8988T (cell line): ENCODE measurements at regions not wholly inside any gene's neighbourhood (a gene's known extent, or its start where the extent isn't known, plus 50 kb on each side); places are given as distances from the start of the nearest gene placed in this dataset.
"Not testable (repeated sequence)": the region's sequence is repeated elsewhere in the genome, so short reads cannot be mapped to it uniquely, and the experiment has no call there.

Experiments used
- DNase-seq: peaks from one replicate; pipeline ENCODE4 v3.0.0; 2011

DNA sequence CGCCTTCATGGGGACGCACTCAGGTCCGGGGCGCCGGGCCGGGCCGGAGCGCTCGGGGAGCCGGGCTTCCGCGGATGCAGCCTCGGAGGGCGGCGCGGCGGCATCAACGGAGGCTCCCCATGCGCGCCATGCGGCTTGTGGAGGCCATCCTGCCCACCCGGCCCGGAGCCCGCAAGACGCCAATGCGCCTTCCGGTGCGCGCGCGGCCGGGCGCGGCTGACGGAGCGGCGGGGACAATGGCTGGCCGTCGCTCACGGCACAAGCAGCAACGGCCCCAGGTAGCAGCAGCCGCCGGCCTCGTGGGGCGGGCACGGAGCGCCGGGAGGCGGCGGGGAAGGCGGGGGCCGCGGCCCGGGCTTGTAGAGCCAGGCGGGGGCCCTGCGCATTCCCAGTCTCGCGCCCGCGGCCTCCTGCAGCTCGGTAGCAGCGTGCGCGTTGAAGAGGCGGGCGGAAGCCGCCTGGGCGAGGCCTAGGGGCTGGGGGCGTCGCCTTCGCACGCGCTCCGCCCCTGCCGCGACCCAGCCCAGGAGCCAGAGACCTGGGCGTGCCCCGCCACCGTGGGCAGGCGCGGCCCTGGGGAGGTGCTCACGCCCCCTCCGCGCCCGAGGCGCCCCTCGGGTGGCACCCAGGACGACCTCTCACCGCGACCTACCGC, 168.6 kb upstream of the PRKX start:
- not testable (repeated sequence) for DNase-seq

DNA sequence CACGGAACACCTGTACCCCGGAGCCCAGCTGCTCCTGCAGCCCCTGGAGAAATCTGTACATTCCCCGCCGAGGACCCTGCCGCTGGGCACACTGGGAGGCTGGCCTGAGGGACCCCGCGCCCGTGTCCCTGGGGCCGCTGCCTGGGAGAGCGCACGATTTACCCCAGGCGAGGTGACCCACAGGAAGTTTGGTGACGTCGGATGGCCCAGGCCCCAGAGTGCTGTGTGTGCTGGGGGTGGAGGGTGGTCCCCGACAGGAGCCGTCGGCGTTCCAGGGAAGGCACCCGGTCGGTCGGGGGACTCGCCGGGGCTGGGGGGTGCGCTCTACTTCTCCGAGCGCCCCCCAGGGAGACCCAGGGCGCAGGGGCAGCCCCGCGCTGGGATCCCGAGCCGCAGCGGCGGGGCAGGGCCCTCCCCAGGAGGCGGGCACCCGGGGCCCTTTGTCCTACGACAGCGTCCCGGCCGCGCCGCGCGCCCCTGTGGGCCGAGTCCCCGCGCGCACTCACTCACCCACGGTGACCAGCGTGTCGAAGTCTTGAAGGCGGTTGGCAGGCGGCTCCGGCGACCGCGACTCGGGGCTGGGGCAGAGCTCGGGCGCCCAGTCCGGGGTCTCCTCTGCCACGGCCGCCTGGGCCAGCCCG, 167.9 kb upstream of the PRKX start:
- DNase-seq: not testable (repeated sequence)

DNA sequence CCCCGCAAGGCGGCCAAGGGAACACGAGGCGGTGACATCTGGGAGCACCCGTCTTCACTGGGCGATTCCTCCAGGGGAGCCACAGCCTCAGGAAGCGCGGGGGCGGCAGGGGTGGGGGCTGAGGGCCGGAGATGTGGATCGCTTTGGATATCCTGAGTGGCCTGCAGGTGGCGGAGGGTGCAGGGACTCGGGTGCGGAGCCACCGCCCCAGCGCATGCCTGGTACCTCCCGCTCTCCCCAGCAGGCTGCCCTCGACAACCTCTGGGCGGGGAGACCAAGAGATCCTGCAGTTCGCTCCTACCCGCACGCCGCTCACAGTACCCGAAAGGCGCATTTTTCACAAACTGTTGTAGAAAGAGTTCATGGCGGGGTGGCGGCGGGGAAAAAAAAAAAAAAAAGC, 162.9 kb upstream of the PRKX start:
- DNase-seq: not testable (repeated sequence)

DNA sequence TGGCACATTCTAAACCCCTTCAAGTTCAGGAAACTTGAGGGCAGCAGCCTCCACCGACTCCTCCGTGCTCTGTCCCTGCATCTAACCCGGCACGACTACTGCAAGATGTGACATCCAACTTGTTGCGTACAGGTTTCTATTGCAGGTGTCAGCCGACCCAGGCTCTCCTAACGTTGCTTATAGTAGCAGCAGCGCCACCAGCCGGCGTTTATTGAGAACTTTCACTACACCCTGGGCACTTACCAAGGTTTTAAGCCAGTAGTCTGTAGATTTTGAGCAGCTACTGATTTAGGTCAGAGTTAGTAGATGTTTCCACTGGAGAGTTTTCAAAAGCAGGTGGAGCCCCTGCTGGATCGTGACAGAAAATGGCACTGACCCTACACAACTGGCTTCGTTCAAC, 162.2 kb upstream of the PRKX start:
- not testable (repeated sequence) for DNase-seq

DNA sequence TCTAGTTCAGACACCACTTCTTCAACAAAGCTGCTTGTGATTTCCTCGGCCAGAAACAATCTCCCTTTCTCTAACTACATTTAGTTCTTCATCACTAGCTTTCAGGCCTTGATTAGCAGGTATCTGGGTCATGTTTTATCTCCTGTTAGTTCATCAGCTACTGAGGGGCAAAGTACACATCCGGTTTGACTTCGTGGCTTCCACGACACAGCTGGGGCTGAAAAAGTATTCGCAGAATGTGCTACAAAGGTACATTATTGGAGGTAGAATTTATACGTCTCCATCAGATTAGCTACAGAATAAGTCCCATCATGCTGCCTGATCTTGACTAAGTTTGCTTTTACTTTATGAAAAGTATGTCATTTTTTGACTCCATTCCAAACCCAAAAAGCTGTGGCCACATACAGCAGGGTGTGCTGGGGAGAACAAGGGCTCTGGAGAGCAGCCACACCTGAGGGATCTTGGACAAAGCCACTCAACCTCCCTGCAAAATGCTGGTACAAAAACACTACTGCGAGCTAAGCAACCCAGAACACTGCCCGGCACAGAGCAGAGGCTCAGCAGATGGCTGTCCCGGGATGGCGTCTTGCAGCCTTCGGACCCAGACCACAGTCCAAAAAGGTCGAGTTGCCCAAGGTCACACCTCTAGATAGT, 158.9 kb upstream of the PRKX start:
- DNase-seq: not testable (repeated sequence)

DNA sequence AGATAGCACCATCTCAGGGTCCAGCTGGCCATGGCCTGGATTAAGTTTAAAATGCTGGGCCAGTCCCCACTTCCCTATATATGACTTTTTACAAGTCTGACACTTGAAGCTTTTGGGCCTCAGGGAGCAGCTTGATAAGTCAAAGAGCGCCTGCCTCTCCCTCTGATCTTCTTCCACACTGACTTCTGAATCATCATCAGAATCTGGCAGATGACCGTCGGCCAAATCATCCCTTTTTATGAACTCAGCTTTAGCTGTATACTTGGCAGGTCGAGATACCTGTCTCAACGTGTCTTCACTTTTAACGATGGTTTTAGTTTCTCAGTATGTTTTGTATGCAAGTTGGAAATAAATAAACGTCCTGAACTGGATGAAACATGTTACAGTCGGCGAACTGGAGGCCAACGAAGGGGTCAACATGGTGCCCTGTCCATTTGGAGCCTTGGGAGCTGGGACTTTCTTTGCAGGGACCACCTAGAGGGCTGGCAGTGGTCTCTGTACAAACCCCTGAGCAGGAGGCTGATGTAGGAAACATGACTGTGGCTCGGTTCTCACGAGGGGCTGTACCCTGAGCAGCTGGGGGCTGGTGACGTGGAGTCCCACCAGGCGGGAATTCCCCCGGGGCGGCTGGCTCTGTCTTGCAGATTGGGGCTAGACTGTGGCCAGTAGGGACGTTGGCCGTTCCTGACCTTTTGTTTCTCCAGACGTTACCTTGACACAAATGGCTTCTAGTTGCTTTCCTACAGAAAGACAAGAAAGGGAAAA, 153.8 kb upstream of the PRKX start:
- DNase-seq: not testable (repeated sequence)

DNA sequence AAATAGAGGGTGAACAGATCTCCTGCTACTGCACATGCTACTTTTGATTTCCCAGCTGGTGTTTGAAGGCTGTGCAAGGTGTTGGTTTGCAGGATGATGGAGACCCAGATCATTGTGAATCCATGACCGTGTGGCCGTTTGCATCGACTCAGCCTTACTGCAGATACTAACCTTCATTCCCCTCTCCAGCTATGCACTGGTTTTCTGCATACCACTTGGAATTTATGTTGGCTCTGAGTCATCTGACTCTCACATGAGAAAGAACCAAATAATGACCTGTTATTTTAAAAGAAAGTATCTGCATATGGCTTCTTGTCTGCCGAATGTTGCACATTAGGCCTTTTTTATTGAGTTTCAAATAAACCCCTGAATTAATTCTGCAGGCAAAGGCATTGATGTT, 144.9 kb upstream of the PRKX start:
- DNase-seq: not testable (repeated sequence)

DNA sequence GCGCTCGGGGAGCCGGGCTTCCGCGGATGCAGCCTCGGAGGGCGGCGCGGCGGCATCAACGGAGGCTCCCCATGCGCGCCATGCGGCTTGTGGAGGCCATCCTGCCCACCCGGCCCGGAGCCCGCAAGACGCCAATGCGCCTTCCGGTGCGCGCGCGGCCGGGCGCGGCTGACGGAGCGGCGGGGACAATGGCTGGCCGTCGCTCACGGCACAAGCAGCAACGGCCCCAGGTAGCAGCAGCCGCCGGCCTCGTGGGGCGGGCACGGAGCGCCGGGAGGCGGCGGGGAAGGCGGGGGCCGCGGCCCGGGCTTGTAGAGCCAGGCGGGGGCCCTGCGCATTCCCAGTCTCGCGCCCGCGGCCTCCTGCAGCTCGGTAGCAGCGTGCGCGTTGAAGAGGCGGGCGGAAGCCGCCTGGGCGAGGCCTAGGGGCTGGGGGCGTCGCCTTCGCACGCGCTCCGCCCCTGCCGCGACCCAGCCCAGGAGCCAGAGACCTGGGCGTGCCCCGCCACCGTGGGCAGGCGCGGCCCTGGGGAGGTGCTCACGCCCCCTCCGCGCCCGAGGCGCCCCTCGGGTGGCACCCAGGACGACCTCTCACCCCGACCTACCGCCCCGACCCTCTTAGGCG, 130.2 kb upstream of the PRKX start:
- DNase-seq: not testable (repeated sequence)

DNA sequence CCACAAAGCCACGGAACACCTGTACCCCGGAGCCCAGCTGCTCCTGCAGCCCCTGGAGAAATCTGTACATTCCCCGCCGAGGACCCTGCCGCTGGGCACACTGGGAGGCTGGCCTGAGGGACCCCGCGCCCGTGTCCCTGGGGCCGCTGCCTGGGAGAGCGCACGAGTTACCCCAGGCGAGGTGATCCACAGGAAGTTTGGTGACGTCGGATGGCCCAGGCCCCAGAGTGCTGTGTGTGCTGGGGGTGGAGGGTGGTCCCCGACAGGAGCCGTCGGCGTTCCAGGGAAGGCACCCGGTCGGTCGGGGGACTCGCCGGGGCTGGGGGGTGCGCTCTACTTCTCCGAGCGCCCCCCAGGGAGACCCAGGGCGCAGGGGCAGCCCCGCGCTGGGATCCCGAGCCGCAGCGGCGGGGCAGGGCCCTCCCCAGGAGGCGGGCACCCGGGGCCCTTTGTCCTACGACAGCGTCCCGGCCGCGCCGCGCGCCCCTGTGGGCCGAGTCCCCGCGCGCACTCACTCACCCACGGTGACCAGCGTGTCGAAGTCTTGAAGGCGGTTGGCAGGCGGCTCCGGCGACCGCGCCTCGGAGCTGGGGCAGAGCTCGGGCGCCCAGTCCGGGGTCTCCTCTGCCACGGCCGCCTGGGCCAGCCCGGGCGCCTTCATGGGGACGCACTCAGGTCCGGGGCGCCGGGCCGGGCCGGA, 129.5 kb upstream of the PRKX start:
- DNase-seq: not testable (repeated sequence)

DNA sequence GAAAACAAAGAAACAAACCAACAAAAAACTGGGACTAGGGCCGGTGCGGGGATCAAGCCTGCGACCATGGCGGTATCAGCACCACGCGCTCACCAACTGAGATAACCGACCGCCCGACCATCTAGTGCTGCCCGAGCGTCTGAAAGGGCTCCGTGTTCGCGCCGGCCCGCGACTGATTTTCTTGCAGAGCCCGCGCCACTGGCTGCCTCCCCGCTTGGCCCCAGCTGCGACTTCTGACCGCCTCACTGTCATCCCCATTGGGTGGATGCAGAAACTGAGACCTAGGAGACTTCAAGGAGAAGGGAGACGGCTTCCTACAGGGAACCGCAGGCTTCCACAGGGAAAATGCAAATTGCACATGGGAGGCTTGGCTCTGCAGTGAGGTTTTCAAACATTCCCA, 125.3 kb upstream of the PRKX start:
- DNase-seq: not testable (repeated sequence)

DNA sequence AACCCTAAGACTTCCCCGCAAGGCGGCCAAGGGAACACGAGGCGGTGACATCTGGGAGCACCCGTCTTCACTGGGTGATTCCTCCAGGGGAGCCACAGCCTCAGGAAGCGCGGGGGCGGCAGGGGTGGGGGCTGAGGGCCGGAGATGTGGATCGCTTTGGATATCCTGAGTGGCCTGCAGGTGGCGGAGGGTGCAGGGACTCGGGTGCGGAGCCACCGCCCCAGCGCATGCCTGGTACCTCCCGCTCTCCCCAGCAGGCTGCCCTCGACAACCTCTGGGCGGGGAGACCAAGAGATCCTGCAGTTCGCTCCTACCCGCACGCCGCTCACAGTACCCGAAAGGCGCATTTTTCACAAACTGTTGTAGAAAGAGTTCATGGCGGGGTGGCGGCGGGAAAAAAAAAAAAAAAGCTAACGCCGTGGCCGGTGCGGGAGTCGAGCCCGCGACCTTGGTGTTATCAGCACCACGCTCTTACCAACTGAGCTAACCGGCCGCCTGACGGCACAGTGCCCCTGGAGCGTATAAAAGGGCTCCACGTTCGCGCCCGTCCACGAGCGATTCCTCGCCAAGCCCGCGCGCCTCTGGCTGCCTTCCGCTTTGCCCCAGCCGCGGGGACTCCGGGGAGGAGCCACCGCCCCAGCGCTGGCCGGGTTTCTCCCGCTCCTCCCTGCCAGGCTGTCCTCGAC, 124.7 kb upstream of the PRKX start:
- not testable (repeated sequence) for DNase-seq

DNA sequence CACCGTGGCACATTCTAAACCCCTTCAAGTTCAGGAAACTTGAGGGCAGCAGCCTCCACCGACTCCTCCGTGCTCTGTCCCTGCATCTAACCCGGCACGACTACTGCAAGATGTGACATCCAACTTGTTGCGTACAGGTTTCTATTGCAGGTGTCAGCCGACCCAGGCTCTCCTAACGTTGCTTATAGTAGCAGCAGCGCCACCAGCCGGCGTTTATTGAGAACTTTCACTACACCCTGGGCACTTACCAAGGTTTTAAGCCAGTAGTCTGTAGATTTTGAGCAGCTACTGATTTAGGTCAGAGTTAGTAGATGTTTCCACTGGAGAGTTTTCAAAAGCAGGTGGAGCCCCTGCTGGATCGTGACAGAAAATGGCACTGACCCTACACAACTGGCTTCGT, 123.8 kb upstream of the PRKX start:
- not testable (repeated sequence) for DNase-seq

DNA sequence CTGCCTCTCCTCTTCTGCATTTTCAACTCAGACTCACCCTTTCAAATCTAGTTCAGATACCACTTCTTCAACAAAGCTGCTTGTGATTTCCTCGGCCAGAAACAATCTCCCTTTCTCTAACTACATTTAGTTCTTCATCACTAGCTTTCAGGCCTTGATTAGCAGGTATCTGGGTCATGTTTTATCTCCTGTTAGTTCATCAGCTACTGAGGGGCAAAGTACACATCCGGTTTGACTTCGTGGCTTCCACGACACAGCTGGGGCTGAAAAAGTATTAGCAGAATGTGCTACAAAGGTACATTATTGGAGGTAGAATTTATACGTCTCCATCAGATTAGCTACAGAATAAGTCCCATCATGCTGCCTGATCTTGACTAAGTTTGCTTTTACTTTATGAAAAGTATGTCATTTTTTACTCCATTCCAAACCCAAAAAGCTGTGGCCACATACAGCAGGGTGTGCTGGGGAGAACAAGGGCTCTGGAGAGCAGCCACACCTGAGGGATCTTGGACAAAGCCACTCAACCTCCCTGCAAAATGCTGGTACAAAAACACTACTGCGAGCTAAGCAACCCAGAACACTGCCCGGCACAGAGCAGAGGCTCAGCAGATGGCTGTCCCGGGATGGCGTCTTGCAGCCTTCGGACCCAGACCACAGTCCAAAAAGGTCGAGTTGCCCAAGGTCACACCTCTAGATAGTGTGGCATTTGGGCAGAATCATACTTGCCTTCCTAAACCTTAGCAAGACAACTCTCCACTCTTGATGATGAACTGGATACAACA, 120.5 kb upstream of the PRKX start:
- DNase-seq: not testable (repeated sequence)

DNA sequence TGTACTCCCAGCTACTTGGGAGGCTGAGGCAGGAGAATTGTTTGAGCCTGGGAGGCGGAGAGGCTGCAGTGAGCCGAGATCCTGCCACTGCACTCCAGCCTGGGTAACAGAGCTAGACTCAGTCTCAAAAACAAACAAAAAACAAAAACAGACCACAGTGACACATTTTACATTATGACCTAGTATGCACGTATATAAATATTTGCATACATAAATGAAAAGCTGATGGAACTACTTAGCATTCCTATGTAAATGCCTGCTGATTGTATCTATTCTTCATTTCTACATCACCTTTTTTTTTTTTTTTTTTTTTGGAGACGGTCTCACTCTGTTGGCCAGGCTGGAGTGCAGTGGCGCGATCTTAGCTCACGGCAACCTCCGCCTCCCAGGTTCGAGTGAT, 116.6 kb upstream of the PRKX start:
- DNase-seq: not testable (repeated sequence)

DNA sequence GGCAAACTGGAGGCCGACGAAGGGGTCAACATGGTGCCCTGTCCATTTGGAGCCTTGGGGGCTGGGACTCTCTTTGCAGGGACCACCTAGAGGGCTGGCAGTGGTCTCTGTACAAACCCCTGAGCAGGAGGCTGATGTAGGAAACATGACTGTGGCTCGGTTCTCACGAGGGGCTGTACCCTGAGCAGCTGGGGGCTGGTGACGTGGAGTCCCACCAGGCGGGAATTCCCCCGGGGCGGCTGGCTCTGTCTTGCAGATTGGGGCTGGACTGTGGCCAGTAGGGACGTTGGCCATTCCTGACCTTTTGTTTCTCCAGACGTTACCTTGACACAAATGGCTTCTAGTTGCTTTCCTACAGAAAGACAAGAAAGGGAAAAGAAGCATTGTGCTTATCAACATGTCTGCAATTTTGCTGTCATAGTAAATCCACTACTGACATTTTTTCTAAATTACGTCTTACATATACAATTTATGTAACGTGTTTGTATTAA, 115.6 kb upstream of the PRKX start:
- DNase-seq: not testable (repeated sequence)

DNA sequence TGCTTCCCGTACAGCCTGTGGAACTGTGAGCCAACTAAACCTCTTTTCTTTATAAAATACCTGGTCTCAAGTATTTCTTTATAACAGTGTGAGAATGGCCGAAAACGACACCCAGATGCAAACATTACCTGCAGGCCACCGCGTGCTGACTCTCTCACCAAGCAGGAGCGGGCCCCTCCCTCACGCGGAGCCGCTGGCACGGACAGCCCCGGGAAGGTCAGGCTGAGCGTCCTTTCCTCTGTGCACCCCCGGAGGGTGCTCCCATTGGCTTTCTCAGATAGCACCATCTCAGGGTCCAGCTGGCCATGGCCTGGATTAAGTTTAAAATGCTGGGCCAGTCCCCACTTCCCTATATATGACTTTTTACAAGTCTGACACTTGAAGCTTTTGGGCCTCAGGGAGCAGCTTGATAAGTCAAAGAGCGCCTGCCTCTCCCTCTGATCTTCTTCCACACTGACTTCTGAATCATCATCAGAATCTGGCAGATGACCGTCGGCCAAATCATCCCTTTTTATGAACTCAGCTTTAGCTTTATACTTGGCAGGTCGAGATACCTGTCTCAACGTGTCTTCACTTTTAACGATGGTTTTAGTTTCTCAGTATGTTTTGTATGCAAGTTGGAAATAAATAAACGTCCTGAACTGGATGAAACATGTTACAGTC, 115.1 kb upstream of the PRKX start:
- DNase-seq: not testable (repeated sequence)

DNA sequence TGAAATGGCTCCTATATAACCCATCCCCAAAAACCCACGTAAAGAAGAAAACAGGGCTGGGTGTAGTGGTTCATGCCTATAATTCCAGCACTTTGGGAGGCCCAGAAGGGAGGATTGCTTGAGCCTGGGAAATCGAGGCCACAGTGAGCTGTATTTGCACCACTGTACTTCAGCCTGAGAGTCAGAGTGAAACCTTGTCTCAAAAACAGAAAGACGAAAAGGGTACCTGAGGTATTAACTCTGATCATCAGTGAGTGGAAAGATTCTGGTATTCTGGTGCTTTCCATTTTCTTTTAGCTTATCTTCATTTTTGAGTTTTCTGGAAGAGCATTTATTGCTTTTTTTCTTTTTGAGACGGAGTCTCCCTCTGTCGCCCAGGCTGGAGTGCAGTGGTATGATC, 110.6 kb upstream of the PRKX start:
- not testable (repeated sequence) for DNase-seq

DNA sequence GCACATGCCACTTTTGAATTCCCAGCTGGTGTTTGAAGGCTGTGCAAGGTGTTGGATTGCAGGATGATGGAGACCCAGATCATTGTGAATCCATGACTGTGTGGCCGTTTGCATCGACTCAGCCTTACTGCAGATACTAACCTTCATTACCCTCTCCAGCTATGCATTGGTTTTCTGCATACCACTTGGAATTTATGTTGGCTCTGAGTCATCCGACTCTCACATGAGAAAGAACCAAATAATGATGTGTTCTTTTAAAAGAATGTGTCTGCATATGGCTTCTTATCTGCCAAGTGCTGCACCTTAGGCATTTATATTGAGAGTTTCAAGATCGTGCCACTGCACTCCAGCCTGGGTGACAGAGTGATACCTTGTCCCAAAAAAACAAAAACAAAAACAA, 106.7 kb upstream of the PRKX start:
- DNase-seq: no peak

DNA sequence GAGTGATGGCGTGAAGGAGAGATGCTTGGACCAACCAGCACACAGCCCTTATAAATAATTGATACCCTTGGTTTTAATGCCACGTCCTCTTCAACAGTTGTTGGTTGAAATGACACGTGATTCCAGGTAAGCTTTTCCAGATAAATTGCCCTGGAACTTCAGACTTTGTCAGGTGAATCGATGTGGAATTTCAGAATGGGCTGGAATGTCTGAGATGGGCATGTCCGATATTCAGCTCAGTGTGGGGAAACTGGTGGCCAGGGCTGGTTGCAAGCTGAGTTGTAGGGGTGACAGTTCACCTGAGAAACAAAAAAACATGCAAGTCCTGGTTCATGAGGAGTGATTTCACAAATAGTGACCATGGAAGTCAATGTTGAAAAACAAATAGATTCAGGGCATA, 104.0 kb upstream of the PRKX start:
- DNase-seq: not testable (repeated sequence)
